ENCODE measurements at regions not wholly inside any gene's neighbourhood (a gene's known extent, or its start where the extent isn't known, plus 50 kb on each side); places are given as distances from the start of the nearest gene placed in this dataset.

GRCh38 chr11:28887681-28888080 lies 779.5 kb downstream of the METTL15 start:
- TF ChIP-seq CTCF (IDR thresholded peaks at IDR 0.05) (no peak), POLR2A (IDR thresholded peaks at IDR 0.05) (no peak)

All from thyroid gland (tissue), 4 donors.